ENCODE measurements at regions not wholly inside any gene's neighbourhood (a gene's known extent, or its start where the extent isn't known, plus 50 kb on each side); places are given as distances from the start of the nearest gene placed in this dataset.

GRCh38 chr2:166803373-166804000 is 84.8 kb upstream of the XIRP2 start:
- peak; percentile 75 for TF ChIP-seq GATA2 (IDR thresholded peaks at IDR 0.05; ENCODE audit: low read depth, low read length)
- no peak for TF ChIP-seq GATA3 (IDR thresholded peaks at IDR 0.05; ENCODE audit: low read depth, low read length)

Measured in SH-SY5Y (cell line).